ENCODE measurements at regions not wholly inside any gene's neighbourhood (a gene's known extent, or its start where the extent isn't known, plus 50 kb on each side); places are given as distances from the start of the nearest gene placed in this dataset.

- Histone ChIP-seq H3K4me1 (no peaks in the 10 kb centered on the region), H3K4me3 (no peak overlapping the region), H3K9me3 (no peaks in the 10 kb centered on the region), H3K27ac (no peak overlapping the region), H3K27me3 (peaks cover 0 to 3% of the 10 kb centered on the region in 2 donors), H3K36me3 (no peaks in the 10 kb centered on the region)
- DNase-seq (ENCODE audit: low spot score in 2 of 2), result no peak
- TF ChIP-seq CTCF (IDR thresholded peaks at IDR 0.05), result no peak
- no peak for TF ChIP-seq POLR2A (IDR thresholded peaks at IDR 0.05)
- no peak for TF ChIP-seq POLR2AphosphoS5 (IDR thresholded peaks at IDR 0.05)
- intact Hi-C loops (cut with DNase I; ENCODE audit: low total_unique reads), result no loop called here
Observed at GRCh38 chr14:36066636-36067035, 109.9 kb downstream of the PTCSC3 start.

GRCh38 chr14:36065831-36066230 is 110.7 kb downstream of the PTCSC3 start:
- no peaks in the 10 kb centered on the region for H3K9me3 ChIP-seq
- intact Hi-C loops (cut with DNase I; ENCODE audit: low total_unique reads), result no loop called here
- H3K4me1 ChIP-seq, result no peaks in the 10 kb centered on the region
- TF ChIP-seq CTCF (IDR thresholded peaks at IDR 0.05) (no peak), POLR2A (IDR thresholded peaks at IDR 0.05) (no peak), POLR2AphosphoS5 (IDR thresholded peaks at IDR 0.05) (no peak)
- no peaks in the 10 kb centered on the region for H3K36me3 ChIP-seq
- H3K27ac ChIP-seq, result no peak overlapping the region
- H3K4me3 ChIP-seq, result no peak overlapping the region
- peaks cover 0 to 3% of the 10 kb centered on the region in 2 donors for H3K27me3 ChIP-seq
- no peak for DNase-seq (ENCODE audit: low spot score in 2 of 2)

- no peak overlapping the region for H3K4me3 ChIP-seq
- intact Hi-C loops (cut with DNase I; ENCODE audit: low total_unique reads), result no loop called here
- no peaks in the 10 kb centered on the region for H3K4me1 ChIP-seq
- TF ChIP-seq POLR2AphosphoS5 (IDR thresholded peaks at IDR 0.05) (no peak), CTCF (IDR thresholded peaks at IDR 0.05) (no peak), POLR2A (IDR thresholded peaks at IDR 0.05) (no peak)
- no peaks in the 10 kb centered on the region for H3K36me3 ChIP-seq
- H3K27me3 ChIP-seq, result no peaks in the 10 kb centered on the region
- H3K9me3 ChIP-seq, result no peaks in the 10 kb centered on the region
- no peak overlapping the region for H3K27ac ChIP-seq
- DNase-seq (ENCODE audit: low spot score in 2 of 2), result no peak
Observed at GRCh38 chr14:36059531-36059930, 117.0 kb downstream of the PTCSC3 start.

- no peaks in the 10 kb centered on the region for H3K27me3 ChIP-seq
- no peak for TF ChIP-seq POLR2A (IDR thresholded peaks at IDR 0.05)
- no peak for TF ChIP-seq POLR2AphosphoS5 (IDR thresholded peaks at IDR 0.05)
- no peak for TF ChIP-seq CTCF (IDR thresholded peaks at IDR 0.05)
- H3K27ac ChIP-seq, result no peak overlapping the region
- no peak overlapping the region for H3K4me3 ChIP-seq
- no peaks in the 10 kb centered on the region for H3K9me3 ChIP-seq
- no peaks in the 10 kb centered on the region for H3K4me1 ChIP-seq
- DNase-seq (ENCODE audit: low spot score in 2 of 2), result no peak
- no peaks in the 10 kb centered on the region for H3K36me3 ChIP-seq
- intact Hi-C loops (cut with DNase I; ENCODE audit: low total_unique reads), result no loop called here
Observed at GRCh38 chr14:36057452-36058116, 118.9 kb downstream of the PTCSC3 start.

GRCh38 chr14:36056845-36057244 is 119.7 kb downstream of the PTCSC3 start:
- intact Hi-C loops (cut with DNase I; ENCODE audit: low total_unique reads), result no loop called here
- H3K27ac ChIP-seq, result no peak overlapping the region
- no peaks in the 10 kb centered on the region for H3K27me3 ChIP-seq
- DNase-seq (ENCODE audit: low spot score in 2 of 2), result no peak
- no peaks in the 10 kb centered on the region for H3K36me3 ChIP-seq
- H3K4me1 ChIP-seq, result no peaks in the 10 kb centered on the region
- no peaks in the 10 kb centered on the region for H3K9me3 ChIP-seq
- TF ChIP-seq POLR2A (IDR thresholded peaks at IDR 0.05), result no peak
- TF ChIP-seq CTCF (IDR thresholded peaks at IDR 0.05), result no peak
- TF ChIP-seq POLR2AphosphoS5 (IDR thresholded peaks at IDR 0.05), result no peak
- no peak overlapping the region for H3K4me3 ChIP-seq

All from breast epithelium (tissue), 4 donors.